Endothelial cell of umbilical vein (primary cell): ENCODE measurements at regions not wholly inside any gene's neighbourhood (a gene's known extent, or its start where the extent isn't known, plus 50 kb on each side); places are given as distances from the start of the nearest gene placed in this dataset.

ENCODE experiments used
- BruUV-seq: library from RNA; stranded (reverse); fragments of 400-500 nt; replicated peaks from 2 replicates; lab custom pipeline; 2021; lab: Mats Ljungman, UMichigan
- CTCF ChIA-PET: fragments of 300-600, 350-600 bp; sonication (Branson Sonifier 250); formaldehyde crosslinking; loops from one replicate; lab custom pipeline; 2021; ENCODE audit warnings: antibody characterized with exemption, inconsistent platforms; lab: Charles Lee
- POLR2A ChIA-PET: fragments of 300-600, 350-600 bp; sonication (Branson Sonifier 250); formaldehyde crosslinking; loops from one replicate; lab custom pipeline; 2021; ENCODE audit warnings: antibody characterized with exemption, inconsistent platforms; lab: Charles Lee
- DNase-seq: peaks from one replicate; pipeline ENCODE4 v3.0.0-alpha.2; 2011; ENCODE audit warnings: low read depth, low spot score
- FAIRE-seq: peaks from 2 replicates; lab custom pipeline; 2011; peaks lifted over from hg19 to GRCh38; lab: Jason Lieb, UNC
- H2AFZ ChIP-seq: 2 replicates; pipeline ENCODE4 v1.6.0; 2012; ENCODE audit warnings: low read depth, low read length, control low read depth, inconsistent platforms
- H3K27ac ChIP-seq: 2 replicates; pipeline ENCODE4 v1.5.1; 2011; ENCODE audit warnings: low read depth, mild to moderate bottlenecking, control low read depth, low read length, moderate library complexity; ENCODE audit not compliant: insufficient read depth
- H3K27me3 ChIP-seq, 2 experiments: 2 replicates each; pipeline versions ENCODE4 v1.6.0 to v1.6.1; 2011; ENCODE audit warnings: low read length in 2 of 2, mixed read lengths in 1 of 2; ENCODE audit not compliant: control insufficient read depth in 2 of 2, insufficient read depth in 2 of 2
- H3K36me3 ChIP-seq, 2 experiments: 2 replicates in 1 of 2; 3 replicates in 1 of 2; pipeline ENCODE4 v1.5.1; 2011; ENCODE audit warnings: low read length in 2 of 2, mild to moderate bottlenecking in 1 of 2, moderate library complexity in 1 of 2; ENCODE audit not compliant: control insufficient read depth in 2 of 2, insufficient read depth in 2 of 2; ENCODE audit errors: extremely low read depth in 1 of 2
- H3K4me1 ChIP-seq: 3 replicates; pipeline ENCODE4 v1.5.1; 2011; ENCODE audit warnings: mild to moderate bottlenecking, low read length; ENCODE audit not compliant: control insufficient read depth, insufficient read depth; ENCODE audit errors: extremely low read depth
- H3K4me2 ChIP-seq: 2 replicates; pipeline ENCODE4 v1.6.1; 2011; ENCODE audit warnings: low read length, control low read depth, mixed read lengths; ENCODE audit not compliant: insufficient read depth
- H3K4me3 ChIP-seq, 3 experiments: fragments of 200-600 bp in 1 of 3; sonication (generic), shearing (Covaris generic) in 1 of 3; replicated peaks in 1 of 3; 2 replicates each; pipeline ENCODE4 v1.5.1; 2011 to 2016; ENCODE audit warnings: control low read depth in 3 of 3, low read length in 3 of 3, mild to moderate bottlenecking in 2 of 3, inconsistent platforms in 1 of 3, low read depth in 1 of 3, moderate library complexity in 1 of 3; ENCODE audit not compliant: insufficient read depth in 1 of 3
- H3K79me2 ChIP-seq: 2 replicates; pipeline ENCODE4 v1.6.0; 2012; ENCODE audit warnings: low read length, inconsistent platforms; ENCODE audit not compliant: control insufficient read depth, insufficient read depth
- H3K9ac ChIP-seq: replicated peaks from 2 replicates; pipeline ENCODE3; 2011; ENCODE audit warnings: low read length, control low read depth; ENCODE audit not compliant: insufficient read depth; ENCODE audit errors: extremely low read depth
- H3K9me1 ChIP-seq: replicated peaks from 3 replicates; pipeline ENCODE4 v1.6.0; 2011; ENCODE audit warnings: mild to moderate bottlenecking, low read length; ENCODE audit not compliant: control insufficient read depth, insufficient read depth; ENCODE audit errors: extremely low read depth
- H3K9me3 ChIP-seq: replicated peaks from 2 replicates; pipeline ENCODE4 v1.5.1; 2012; ENCODE audit warnings: low read length, inconsistent platforms; ENCODE audit not compliant: control insufficient read depth, insufficient read depth
- H4K20me1 ChIP-seq: replicated peaks from 2 replicates; pipeline ENCODE3; 2011; ENCODE audit warnings: mild to moderate bottlenecking, low read length; ENCODE audit not compliant: control insufficient read depth, insufficient read depth; ENCODE audit errors: extremely low read depth
- EZH2 ChIP-seq: IDR thresholded peaks from 2 replicates; pipeline ENCODE4 v1.6.1; 2012; ENCODE audit warnings: borderline replicate concordance, low read depth, mild to moderate bottlenecking, moderate library complexity, low read length, inconsistent platforms; ENCODE audit not compliant: severe bottlenecking
- FOS ChIP-seq: IDR thresholded peaks from 2 replicates; pipeline ENCODE4 v1.6.1; 2011; ENCODE audit warnings: mild to moderate bottlenecking, low read length, moderate library complexity, borderline replicate concordance; ENCODE audit not compliant: insufficient read depth
- JUN ChIP-seq: IDR thresholded peaks from 2 replicates; pipeline ENCODE4 v1.6.1; 2011; ENCODE audit warnings: borderline replicate concordance, low read depth; ENCODE audit not compliant: insufficient read length, insufficient read depth
- MYC ChIP-seq: IDR thresholded peaks from one replicate; pipeline ENCODE4 v1.6.1; 2011; ENCODE audit warnings: mild to moderate bottlenecking, low read depth, low read length
- POLR2A ChIP-seq: IDR thresholded peaks from 2 replicates; pipeline ENCODE4 v1.6.1; 2012; ENCODE audit warnings: low read depth, mild to moderate bottlenecking, control low read depth, low read length
- dilution Hi-C: fragments of 300-500 bp; cut with MboI; formaldehyde crosslinking; loops from one replicate; pipeline ENCODE4 v1.15.0; 2019; ENCODE audit warnings: low sequenced_read_pairs; ENCODE audit not compliant: extremely low pct_ligation_motif_present
- intact Hi-C: fragments of 100-400 bp; cut with micrococcal nuclease; formaldehyde crosslinking; loops from one replicate; pipeline ENCODE4 v1.10.0; 2022
- TF ChIP-seq, protein P1 (sequence below), 2 donors: IDR thresholded peaks; 1 replicate in 1 of 2; 2 replicates in 1 of 2; pipeline ENCODE4 v1.5.1; 2011; ENCODE audit warnings: low read length in 2 of 2, mild to moderate bottlenecking in 2 of 2, moderate library complexity in 2 of 2, control low read depth in 1 of 2, inconsistent platforms in 1 of 2, low read depth in 1 of 2; ENCODE audit not compliant: insufficient read depth in 1 of 2; ENCODE audit errors: extremely low read depth in 1 of 2
- TF ChIP-seq, protein P2 (sequence below): IDR thresholded peaks from 2 replicates; pipeline ENCODE4 v1.6.1; 2011; ENCODE audit not compliant: insufficient read depth, insufficient read length

DNA sequence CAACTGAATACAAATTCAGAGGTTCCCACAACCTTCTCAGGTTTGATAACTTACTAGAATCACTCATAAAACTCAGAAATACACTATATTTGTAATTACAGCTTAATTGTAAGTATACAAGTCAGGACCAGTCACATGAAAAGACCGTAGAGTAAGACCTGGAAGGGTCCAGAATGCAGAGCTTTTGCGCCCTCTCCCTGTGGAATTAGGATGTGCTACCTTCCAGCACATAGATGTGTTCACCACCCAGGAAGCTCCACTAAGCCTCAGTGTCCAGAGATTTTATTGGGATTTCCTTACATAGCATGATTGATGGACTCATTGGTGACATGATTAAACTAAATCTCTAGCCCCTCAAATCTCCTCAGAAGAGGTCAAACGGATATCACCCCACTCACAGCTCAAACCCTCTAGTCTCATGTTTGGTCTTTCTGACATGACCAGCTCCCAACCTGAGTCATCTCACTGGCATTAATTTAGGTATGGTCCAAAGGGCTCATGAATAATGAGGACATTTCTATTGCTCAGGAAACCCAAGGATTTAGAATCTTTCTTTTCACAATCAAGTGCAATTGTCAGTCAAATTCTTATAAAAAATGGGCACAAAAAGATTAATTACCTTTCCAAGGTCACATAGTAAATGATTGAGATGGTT, 77.2 kb upstream of the UBASH3B start:
- dilution Hi-C loops, result no loop called here
- no peaks in the 10 kb centered on the region for H4K20me1 ChIP-seq
- BruUV-seq, result no TSS peak
- H2AFZ ChIP-seq, result no peak overlapping the region
- FAIRE-seq (no peak), DNase-seq (no peak)
- H3K27ac ChIP-seq, result no peak overlapping the region
- ChIA-PET CTCF (interaction anchor here (0.6 to 3.6 kb wide), 5 partner anchors 51 to 1557 kb away, joined by 3 to 68 read pairs (median 5); no protein-coding TSS in a partner anchor), POLR2A (no interaction called here)
- H3K4me2 ChIP-seq, result no peak overlapping the region
- intact Hi-C loops, result no loop called here
- no peaks in the 10 kb centered on the region for H3K4me1 ChIP-seq
- no peaks in the 10 kb centered on the region for H3K79me2 ChIP-seq
- no peak overlapping the region for H3K4me3 ChIP-seq
- no peaks in the 10 kb centered on the region for H3K9me1 ChIP-seq
- H3K9me3 ChIP-seq, result no peaks in the 10 kb centered on the region
- TF ChIP-seq, protein P1, sequence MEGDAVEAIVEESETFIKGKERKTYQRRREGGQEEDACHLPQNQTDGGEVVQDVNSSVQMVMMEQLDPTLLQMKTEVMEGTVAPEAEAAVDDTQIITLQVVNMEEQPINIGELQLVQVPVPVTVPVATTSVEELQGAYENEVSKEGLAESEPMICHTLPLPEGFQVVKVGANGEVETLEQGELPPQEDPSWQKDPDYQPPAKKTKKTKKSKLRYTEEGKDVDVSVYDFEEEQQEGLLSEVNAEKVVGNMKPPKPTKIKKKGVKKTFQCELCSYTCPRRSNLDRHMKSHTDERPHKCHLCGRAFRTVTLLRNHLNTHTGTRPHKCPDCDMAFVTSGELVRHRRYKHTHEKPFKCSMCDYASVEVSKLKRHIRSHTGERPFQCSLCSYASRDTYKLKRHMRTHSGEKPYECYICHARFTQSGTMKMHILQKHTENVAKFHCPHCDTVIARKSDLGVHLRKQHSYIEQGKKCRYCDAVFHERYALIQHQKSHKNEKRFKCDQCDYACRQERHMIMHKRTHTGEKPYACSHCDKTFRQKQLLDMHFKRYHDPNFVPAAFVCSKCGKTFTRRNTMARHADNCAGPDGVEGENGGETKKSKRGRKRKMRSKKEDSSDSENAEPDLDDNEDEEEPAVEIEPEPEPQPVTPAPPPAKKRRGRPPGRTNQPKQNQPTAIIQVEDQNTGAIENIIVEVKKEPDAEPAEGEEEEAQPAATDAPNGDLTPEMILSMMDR (IDR thresholded peaks at IDR 0.05; ENCODE audit: extremely low read depth in 1 of 2, insufficient read depth in 1 of 2, low read depth in 1 of 2, low read length in 2 of 2), result no peak
- TF ChIP-seq POLR2A, result no peak
- TF ChIP-seq FOS, result no peak
- no peak for TF ChIP-seq MYC
- TF ChIP-seq, protein P2, sequence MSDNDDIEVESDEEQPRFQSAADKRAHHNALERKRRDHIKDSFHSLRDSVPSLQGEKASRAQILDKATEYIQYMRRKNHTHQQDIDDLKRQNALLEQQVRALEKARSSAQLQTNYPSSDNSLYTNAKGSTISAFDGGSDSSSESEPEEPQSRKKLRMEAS, result no peak
- no peak for TF ChIP-seq EZH2
- TF ChIP-seq JUN, result no peak
- H3K36me3 ChIP-seq, result no peaks in the 10 kb centered on the region
- no peak overlapping the region for H3K9ac ChIP-seq
- H3K27me3 ChIP-seq, result no peaks in the 10 kb centered on the region
